Stimulated activated CD4-positive, alpha-beta T cell treated with anti-CD3 and anti-CD28 coated beads, Interleukin-2, amount 100 ng/mL, for 48 hours (primary cell): ENCODE measurements at regions not wholly inside any gene's neighbourhood (a gene's known extent, or its start where the extent isn't known, plus 50 kb on each side); places are given as distances from the start of the nearest gene placed in this dataset.
"Not testable (repeated sequence)": the region's sequence is repeated elsewhere in the genome, so short reads cannot be mapped to it uniquely, and the experiment has no call there.

ENCODE experiments used
- DNase-seq, 2 donors: peaks; one replicate each; pipeline ENCODE4 v3.0.0-alpha.2; 2020

DNA sequence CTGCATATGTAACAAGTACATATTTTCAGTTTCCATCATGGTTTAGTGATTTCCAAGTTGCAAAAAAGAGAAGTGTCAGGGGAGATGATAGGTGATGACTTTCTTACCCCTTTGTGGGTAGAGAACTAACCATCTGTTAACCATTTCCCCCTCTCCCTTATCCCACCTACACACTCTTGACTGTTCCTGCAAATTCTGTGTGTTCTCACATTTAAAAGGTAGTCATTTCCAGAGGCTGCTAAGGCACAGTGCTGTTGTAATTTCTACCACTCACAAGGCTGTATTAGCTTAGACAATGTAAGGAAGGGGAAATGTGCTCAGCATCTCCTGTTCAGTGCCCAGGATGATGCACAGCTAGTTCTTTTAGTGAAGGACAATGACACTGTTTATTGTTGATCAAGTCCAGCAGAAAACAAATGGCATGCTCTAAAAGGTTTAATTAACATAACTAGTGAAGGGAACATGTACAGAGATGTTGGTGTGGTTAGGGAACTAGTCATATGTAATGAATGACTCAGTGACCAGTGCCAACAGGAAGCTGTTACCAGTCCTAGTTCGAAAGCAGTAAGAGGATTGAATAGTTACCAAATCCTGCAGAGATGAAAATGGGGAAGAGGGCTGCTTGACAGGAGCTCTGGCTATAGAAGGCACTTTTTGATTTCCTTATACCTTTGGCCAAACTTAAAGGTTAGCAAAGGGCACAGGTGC, 165.1 kb downstream of the PLK2 start:
- no peak for DNase-seq

DNA sequence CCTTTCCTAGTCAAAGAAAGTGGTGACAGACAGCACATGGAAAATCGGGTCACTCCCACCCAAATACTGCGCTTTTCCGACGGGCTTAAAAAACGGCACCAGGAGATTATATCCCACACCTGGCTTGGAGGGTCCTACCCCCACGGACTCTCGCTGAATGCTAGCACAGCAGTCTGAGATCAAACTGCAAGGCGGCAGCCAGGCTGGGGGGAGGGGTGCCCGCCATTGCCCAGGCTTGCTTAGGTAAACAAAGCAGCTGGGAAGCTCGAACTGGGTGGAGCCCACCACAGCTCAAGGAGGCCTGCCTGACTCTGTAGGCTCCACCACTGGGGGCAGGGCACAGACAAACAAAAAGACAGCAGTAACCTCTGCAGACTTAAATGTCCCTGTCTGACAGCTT, 171.6 kb downstream of the PLK2 start:
- not testable (repeated sequence) for DNase-seq

DNA sequence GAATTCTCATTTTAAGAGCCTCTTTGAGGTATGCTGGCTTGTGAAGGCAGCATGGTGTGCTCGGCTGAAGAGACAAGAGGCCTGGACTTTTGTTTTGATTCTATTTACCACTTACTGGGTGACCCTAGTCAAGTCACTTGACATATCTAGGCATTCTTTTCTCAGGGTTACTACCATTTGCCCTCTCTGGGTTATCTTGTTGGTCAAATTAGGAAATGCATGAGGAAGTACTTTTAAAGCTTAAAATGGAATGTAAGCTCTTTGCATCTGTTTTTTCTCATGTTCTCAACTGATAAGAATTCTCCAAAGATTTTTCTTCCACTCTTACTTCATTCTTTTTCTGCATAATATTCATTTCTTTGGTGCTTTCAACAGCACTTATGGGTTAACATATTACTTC, 173.1 kb downstream of the PLK2 start:
- no peak for DNase-seq

DNA sequence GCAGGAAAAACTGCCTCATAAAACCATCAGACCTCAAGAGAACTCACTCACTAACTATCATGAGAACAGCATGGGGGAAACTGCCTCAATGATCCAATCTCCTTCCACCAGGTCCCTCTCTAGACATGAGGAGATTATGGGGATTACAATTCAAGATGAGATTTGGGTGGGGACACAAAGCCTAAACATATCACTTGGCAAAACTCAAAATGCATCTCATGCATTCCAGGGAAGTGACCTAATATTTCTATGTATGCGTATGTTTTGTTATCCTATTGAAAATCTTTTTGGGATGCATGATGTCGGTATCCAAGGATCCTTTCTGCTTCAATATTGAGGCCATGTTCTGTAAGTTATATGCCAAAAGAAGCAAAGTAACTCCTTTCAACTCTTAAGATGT, 174.0 kb downstream of the PLK2 start:
- DNase-seq: no peak

DNA sequence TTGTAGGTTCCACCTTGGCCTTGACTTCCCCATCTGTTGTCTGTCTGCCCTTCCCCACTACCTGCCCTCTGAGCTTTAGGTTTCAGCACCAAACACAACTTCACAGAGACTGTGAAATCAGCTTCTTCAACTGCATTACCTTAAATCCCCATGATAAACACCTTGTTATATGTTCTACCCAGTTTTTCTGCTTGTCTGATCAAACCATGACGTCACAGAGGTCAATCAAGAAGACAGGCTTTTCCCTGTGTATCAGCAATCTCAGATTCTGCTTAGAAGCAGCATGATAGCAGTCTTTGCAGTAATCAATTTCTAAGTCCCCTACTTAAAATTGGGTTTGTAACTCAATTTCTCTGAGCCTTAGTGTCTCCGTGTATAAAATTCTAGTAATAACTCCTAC, 175.0 kb downstream of the PLK2 start:
- DNase-seq: no peak

DNA sequence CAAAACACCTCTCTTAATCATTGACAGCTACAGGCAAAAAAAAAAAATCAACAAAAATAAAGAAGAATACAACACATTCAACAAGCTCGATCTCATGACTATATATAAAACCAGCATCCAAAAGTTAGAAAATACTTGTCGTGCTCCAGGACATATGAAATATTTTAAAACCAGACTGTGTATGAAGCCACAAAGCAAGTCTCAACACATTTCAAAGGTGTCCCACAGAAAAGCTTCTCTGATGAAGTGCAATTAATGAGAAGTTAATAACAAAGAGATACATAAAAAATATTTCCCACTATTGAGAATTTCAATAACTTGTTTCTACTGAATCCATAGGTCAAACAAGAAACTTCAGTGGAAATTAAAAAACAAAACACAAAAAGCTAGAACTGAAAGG, 178.7 kb downstream of the PLK2 start:
- no peak for DNase-seq

DNA sequence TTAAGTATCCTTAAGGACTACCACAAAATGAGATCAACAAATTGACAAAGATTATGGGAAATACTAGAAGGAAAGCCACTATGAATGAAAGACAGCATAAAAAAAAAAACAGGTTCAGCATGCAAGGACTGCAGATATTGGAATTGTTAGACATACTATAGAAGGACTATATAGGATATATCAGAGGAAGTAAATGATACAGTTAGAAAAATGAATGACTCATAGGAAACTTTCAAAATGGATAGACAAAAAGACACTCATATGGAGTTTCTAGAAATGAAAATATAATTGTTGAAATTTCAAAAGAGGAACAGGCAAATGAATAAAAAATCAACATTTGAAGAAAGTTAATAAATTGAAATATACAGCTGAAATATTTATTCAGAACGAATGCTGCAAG, 180.6 kb downstream of the PLK2 start:
- no peak for DNase-seq

DNA sequence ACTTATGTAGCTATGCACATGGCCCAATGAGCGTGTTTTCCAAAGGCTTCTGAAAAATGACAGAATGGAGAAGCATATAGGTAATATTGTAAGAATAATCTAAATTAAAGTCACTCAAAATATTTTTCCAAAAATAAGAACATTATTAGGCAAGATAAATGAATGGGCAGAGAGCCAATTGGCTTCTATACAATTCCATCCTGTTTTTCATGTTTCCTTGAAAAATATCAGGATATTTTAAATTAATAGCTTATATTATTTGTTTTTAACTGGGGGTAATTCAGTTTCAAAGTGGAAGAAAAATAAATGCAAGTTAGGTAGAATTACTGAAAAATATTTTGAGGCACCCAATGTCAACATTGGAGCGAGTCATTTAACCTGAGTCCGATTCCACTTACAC, 183.5 kb downstream of the PLK2 start:
- DNase-seq: no peak

DNA sequence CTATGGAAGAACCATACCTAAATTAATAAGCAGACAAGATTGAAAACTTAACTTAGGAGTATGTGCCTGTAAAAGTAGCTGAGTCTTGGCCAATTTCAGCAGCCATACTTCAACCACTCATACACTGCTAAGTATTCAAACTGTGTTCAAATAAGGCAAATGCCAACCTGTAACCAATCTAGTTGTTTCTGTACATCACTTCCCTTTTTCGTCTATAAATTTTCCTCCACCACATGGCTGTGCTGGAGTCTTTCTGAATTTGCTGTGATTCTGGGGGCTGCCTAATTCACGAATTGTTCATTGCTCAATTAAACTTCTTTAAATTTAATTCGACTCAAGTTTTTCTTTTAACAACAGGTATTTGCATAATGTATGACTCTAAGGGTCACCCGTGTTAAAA, 184.4 kb downstream of the PLK2 start:
- no peak for DNase-seq

DNA sequence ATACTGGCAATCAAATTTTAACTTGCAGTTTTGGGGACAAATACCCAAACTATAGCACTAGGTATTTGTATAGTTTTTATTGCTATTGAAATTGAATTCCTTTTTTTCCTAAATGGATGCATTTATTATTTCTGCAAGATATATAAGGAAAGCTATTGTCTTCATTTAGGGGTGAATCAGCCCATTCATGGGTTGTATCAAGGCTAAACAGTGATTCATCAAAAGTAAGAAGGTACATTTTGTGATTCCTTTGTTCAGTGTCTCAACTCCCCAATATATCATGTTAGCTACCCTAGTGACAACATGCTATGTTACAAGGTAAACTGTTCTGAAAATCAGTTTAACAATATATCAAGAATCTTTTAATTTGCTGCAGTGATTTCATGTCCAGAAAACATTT, 185.7 kb downstream of the PLK2 start:
- DNase-seq: no peak

DNA sequence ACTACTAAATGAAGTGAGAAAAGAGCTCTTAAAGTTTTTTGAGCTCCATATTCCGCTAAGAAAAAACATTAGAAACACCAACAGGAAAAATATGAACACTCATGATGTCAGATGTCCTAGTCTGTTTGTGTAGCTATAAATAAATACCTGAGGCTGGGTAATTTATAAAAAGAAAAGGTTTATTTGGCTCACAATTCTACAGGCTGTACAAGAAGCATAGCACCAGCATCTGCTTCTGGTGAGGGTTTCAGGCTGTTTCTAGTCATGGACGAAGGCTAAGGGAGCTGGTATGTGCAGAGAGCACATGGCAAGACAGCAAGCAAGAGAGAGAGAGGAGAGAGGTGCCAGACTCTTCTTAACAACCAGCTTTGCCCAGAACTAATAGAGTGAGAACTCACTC, 186.2 kb downstream of the PLK2 start:
- no peak for DNase-seq

DNA sequence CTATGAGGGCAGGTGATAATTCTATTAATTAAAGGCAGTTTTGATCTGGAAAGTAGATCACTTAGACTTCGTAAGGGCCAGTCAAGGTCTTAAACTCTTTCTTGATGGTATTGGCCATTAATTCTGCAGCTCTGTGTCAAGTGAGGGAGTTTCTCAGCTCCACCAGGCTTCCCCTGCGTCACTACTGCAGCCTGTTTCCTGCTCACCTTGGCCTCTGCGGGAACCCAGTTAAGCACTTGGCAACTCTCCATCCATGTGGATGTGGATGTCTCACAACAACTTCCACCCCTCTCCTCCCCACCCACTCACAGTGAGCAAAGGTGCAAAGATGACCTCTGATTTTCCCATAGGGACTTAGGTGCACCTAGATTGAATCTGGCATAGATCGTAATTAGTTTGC, 191.6 kb downstream of the PLK2 start:
- DNase-seq: no peak

DNA sequence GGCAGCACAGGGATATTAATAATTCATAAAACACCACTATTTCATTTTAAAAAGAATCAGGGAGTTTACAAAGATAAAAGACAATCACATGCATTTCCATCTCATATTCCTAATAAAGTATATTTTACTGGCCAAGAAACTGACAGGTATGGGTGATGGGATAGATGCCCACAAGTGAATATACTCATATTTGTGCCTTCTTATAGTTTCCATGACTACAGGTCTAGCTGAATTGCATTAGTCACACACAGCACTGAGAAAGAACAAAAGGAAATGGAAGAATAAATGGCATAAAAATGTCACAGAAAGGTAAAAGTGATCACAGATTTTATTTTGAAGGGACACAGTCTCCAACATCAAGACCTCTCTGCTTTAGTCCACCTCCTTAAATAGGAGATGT, 193.5 kb downstream of the PLK2 start:
- no peak for DNase-seq

DNA sequence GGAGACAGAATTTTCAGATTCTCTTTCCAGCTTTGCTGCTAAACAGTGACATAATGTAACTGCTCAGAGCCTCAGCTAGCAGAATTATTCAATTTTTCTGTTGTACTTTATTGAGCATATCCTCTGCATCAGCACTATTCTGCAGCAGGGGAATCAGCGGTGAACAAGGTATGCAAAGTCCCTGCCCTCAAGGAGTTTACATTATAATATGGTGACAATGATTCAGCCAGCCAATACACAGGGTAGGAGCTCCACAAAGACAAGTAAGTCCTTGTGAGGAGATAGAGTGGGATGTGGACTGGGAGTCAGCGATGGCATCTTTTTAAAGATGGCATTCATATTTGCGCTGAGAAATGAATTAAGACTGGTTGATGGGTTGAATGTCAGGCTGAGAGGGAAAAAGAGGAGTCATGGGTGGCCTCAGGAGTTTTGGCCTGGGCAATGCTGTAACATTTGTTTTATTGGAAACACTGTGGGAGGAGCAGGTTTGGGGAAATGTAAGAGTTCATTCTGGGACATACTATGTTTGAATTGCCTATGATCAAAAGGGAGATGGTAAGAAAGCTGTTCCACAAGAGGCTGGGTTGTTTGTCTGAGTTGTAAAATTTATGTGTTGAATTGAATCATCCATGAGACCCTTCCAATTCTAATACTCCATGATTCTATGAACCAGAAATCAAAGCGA, 194.5 kb downstream of the PLK2 start:
- DNase-seq: no peak

DNA sequence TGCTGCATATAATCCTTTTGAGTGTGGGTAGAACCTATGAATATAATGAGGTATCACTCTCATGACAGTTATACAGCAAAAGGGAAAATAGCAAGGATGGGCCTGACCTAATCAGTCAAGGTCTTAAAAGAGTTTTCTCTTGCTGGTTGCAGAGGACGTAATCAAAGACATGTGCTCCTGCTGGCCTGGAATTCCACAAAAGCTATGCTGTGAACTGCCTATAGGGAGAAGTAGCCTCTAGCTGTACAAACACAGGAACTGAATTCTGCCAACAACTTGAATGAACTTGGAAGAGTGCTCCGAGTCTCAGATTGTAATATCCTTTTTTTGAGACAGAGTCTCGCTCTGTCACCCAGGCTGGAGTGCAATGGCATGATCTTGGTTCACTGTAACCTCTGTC, 195.6 kb downstream of the PLK2 start:
- no peak for DNase-seq

DNA sequence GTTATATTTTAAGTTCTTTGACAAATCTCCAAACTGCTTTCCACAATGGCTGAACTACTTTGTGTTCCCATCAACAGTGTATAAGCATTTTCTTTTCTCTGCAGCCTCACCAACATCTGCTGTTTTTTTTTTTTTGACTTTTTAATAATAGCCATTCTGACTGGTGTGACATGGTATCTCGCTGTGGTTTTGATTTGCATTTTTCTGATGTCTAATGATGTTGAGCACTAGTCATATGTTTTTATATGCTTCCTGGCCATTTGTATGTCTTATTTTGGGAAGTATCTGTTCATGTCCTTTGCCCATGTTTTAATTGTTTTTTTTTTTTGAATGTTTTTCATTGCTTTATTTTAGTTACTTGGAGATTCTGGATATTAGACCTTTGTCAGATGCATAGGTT, 196.6 kb downstream of the PLK2 start:
- no peak for DNase-seq

DNA sequence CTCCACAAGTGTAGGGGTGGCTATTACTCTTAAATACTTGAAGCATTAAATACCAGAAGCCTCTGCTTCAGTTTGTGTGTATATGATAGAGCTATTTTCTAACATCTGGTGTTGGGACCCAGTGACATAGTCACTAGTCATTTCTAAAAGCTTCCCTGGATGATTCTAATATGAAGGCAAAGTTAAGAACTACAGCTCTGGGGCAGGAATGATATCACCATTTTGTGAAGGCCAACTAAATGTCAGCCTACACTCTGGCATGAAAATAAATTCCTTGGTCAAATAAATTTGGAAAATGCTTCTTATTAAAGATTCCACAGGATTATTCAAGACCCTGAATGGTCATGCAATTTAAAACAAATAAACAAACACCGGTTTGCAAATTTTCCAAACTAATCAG, 197.7 kb downstream of the PLK2 start:
- no peak for DNase-seq

DNA sequence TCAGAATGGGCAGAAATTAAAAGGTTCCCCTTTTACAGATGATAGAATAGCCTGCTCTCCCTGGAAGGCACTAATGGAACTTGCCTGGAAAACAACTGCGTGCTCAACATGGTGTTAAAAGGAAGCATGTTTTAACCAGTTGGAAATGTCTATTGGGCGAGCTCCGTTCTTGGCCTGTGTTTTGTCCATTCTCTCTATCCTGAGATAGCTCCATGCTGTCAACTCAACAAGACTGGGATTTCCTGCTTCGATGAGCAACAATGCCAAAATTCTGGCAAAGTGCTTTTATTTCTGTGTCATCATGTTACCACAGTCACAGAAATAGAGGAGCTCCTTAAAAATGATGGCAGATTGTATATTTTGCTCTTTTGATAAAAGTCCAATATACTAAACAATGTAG, 198.3 kb downstream of the PLK2 start:
- no peak for DNase-seq

DNA sequence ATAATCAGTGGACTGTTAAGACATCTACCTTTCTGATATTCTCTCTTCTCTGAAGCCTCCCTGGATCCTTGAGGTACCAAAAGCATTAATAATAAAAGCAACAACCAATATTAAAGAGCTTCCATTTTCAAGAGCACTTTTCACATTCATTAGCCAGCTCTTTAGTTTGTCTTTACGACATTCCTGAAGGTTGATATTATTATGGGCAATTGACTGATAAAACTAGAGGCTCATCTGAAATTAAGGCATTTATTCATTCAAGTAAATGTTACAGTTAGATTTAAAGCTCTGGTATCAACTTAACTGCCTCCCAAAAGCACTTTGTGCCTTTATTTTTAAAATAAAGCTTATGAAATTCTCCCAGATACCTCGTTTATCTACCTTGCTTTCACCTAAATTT, 199.6 kb downstream of the PLK2 start:
- DNase-seq: no peak

DNA sequence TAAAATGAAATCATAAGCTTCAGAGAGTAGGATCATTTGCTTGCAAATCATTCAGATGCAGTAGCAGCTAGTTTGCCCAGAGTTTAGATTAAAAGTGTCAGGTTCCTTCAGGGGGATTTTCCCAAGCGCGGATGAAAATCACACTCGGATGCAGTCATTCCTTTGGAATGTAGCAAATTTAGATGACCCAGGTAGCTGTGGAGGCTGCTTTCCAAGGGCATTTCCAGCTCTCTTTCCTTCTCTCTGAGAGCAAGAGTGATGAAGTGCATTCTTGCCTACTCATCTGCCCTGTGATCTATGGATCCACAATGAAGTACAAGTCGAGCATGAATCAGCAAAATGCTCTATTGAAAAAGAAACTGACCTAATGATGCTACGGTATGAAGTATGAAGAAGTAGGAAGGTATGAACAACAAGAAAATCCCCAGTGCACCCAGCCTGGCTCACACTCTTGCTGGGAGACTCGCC, 200.2 kb downstream of the PLK2 start:
- no peak for DNase-seq

DNA sequence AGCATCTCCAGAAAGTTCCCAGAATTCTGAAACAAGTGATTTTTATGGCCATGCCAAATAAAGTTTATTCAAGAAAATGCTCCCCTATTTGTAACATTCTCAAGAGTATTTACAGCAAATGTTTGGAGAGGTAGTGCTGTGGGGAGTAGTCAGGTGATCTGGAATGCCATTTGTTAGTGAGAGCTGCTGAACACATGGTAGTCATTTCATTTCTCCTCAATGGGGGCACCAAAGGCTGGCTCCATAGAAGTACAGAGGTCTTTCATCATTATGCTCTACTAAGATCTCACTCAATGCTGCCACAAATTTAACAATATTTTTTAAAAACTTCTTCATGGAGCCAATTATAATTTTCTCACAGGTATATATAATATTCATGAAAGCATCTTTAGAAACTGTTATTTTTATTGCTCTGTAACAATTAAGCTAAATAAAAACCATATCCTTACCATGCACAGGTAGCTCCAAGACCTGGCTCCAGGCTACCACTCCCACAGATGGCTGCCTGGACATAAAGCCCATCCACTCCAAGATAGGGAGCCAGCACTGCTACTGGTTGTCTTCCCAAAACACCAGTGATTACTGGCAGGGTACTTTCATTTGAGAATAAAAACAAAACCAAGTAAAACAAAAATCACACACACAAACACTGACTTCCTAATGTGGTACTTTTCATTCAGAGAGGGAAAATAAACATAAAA, 200.8 kb downstream of the PLK2 start:
- DNase-seq: no peak

DNA sequence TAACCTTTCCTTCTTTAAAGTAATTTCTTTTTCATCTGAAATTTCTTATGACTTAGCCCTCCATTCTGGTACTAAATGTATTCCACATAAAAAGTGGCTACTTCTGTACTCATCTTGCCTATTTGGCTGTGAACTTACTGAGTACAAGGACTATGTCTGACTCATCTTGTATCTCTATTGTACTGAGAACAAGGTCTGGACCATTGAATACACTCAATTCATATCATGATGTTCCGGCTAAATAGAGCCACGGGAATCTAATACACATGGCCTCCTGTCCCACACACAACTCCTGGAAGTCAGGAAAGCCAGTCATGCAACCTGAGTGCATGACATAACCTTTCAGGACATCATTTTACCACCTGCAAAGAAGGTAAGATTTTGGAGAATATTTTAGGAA, 203.9 kb downstream of the PLK2 start:
- no peak for DNase-seq

DNA sequence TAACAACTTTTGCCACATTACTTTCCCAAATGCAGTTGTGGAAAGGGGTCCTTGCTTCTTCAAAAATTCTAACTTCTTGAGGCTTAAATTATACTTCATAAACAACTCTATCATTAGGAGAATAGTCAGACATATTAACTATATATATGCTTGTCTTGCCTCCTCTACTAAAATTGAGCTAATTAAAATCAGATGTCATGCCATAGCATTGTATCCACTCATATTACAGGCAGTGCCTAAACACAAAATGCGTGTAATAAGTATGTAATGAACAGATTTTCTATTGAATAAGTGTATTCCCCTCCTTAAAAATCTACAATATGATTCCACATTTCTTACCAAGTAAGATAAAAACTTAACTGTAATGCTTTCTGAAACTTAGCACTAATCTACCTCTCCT, 204.5 kb downstream of the PLK2 start:
- no peak for DNase-seq

DNA sequence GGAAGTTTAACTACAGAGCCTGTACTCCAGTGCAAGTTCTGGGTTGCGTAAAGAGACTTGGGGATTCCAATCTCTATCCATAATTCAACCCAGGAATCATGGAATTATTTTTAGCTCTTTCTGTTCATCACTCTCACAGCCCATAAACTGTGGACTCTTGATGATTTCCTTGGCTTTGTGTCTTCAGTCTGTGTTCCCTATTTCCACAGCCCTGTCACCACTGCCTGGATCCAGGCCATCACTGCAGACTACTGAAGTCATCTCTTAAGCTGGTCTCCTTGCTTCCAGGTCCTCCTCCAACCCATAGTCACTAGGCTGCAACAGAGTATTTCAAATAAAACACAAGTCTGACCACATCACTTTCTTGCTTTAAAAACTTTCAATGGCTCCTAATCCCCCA, 211.7 kb downstream of the PLK2 start:
- no peak for DNase-seq
